Common myeloid progenitor, CD34-positive (primary cell): ENCODE measurements at regions not wholly inside any gene's neighbourhood (a gene's known extent, or its start where the extent isn't known, plus 50 kb on each side); places are given as distances from the start of the nearest gene placed in this dataset.

Experiments used
- CTCF ChIA-PET: fragments of 350-600 bp; sonication (Branson Sonifier 250); formaldehyde crosslinking; loops from one replicate; lab custom pipeline; 2021; ENCODE audit warnings: antibody characterized with exemption; lab: Charles Lee
- POLR2A ChIA-PET: fragments of 350-600 bp; sonication (Branson Sonifier 250); formaldehyde crosslinking; loops from one replicate; lab custom pipeline; 2021; ENCODE audit warnings: antibody characterized with exemption; lab: Charles Lee
- DNase-seq, 3 donors: peaks; one replicate each; pipeline versions ENCODE4 v3.0.0 to v3.0.0-alpha.2; 2013
- H3K27ac ChIP-seq, 2 experiments: 1 replicate in 1 of 2; 2 replicates in 1 of 2; pipeline ENCODE4 v1.7.0; 2013; ENCODE audit warnings: inconsistent platforms in 2 of 2, low read length in 2 of 2, mild to moderate bottlenecking in 2 of 2, low read depth in 1 of 2, moderate library complexity in 1 of 2; ENCODE audit not compliant: severe bottlenecking in 2 of 2, insufficient read depth in 1 of 2, poor library complexity in 1 of 2
- H3K27me3 ChIP-seq, 5 experiments: replicated peaks in 2 of 5; 1 replicate in 3 of 5; 2 replicates in 2 of 5; pipeline versions ENCODE4 v1.6.1 to v1.7.0; 2013; ENCODE audit warnings: low read length in 4 of 5, mild to moderate bottlenecking in 2 of 5, moderate library complexity in 2 of 5, inconsistent platforms in 1 of 5; ENCODE audit not compliant: insufficient read depth in 5 of 5, control insufficient read depth in 4 of 5
- H3K36me3 ChIP-seq, 4 experiments: 1 replicate in 2 of 4; 2 replicates in 2 of 4; pipeline versions ENCODE4 v1.6.1 to v1.7.0; 2013; ENCODE audit warnings: low read length in 3 of 4, control low read depth in 1 of 4, mild to moderate bottlenecking in 1 of 4; ENCODE audit not compliant: control insufficient read depth in 4 of 4, insufficient read depth in 4 of 4
- H3K4me1 ChIP-seq, 4 experiments: 1 replicate in 3 of 4; 2 replicates in 1 of 4; pipeline versions ENCODE4 v1.6.1 to v1.7.1; 2013; ENCODE audit warnings: low read length in 3 of 4, mild to moderate bottlenecking in 3 of 4, control low read depth in 1 of 4, inconsistent platforms in 1 of 4, moderate library complexity in 1 of 4; ENCODE audit not compliant: control insufficient read depth in 4 of 4, insufficient read depth in 4 of 4; ENCODE audit errors: control extremely low read depth in 1 of 4
- H3K4me3 ChIP-seq, 7 experiments: 1 replicate in 4 of 7; 2 replicates in 3 of 7; pipeline versions ENCODE4 v1.5.1 to v1.7.0; 2013; ENCODE audit warnings: mild to moderate bottlenecking in 7 of 7, low read length in 6 of 7, moderate library complexity in 6 of 7, inconsistent platforms in 2 of 7, low read depth in 2 of 7, control low read depth in 1 of 7; ENCODE audit not compliant: insufficient read depth in 4 of 7, control insufficient read depth in 1 of 7; ENCODE audit errors: extremely low read depth in 1 of 7
- H3K9me3 ChIP-seq, 5 experiments: 1 replicate in 4 of 5; 2 replicates in 1 of 5; pipeline versions ENCODE4 v1.6.1 to v1.7.1; 2013; ENCODE audit warnings: low read length in 4 of 5, mild to moderate bottlenecking in 2 of 5, inconsistent platforms in 1 of 5, low read depth in 1 of 5, moderate library complexity in 1 of 5; ENCODE audit not compliant: control insufficient read depth in 4 of 5, insufficient read depth in 2 of 5; ENCODE audit errors: control extremely low read depth in 1 of 5
- WGBS: methylation state at CpG from one replicate; pipeline ENCODE4 v1.1.5; 2013; ENCODE audit not compliant: insufficient coverage; 5-methylcytosine and 5-hydroxymethylcytosine counted together

- ChIA-PET POLR2A (no interaction called here), CTCF (interaction anchor here (1.7 kb wide), 1 partner anchor 9 kb away, joined by 4 read pairs; no protein-coding TSS in a partner anchor)
- no peaks in the 10 kb centered on the region for H3K9me3 ChIP-seq
- H3K4me3 ChIP-seq = no peak overlapping the region
- no peak for DNase-seq
- no peaks in the 10 kb centered on the region for H3K36me3 ChIP-seq
- 98% methylated on average over 6 of the region's 6 CpGs for WGBS
- H3K4me1 ChIP-seq = peaks cover 10 to 25% (median 23%) of the 10 kb centered on the region in 4 experiments
- H3K27me3 ChIP-seq = no peaks in the 10 kb centered on the region
- no peak overlapping the region for H3K27ac ChIP-seq
Measured at GRCh38 chr10:31129880-31130405, 98.3 kb upstream of the ZNF438 start.

DNA sequence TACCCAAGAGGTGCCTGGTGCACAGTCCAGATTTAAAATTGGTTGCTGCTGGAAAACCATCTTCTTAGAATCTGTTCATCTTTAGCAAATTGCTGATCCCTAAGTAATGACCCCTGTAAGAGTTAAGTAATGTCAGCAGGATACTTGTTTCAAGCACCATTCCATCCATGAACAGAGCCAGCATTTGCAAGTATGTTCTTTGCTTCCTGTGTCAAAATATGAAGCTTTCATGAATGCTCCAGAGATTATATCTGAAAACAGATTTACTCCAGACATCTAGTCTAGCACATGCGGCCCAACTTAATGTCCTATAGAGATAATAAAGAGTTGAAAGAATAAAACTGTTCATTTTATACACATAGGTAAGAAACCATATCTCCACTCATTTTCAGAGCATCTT, 98.7 kb upstream of the ZNF438 start:
- no peak overlapping the region for H3K27ac ChIP-seq
- no peaks in the 10 kb centered on the region for H3K27me3 ChIP-seq
- ChIA-PET POLR2A (no interaction called here), CTCF (interaction anchor here (1.7 kb wide), 1 partner anchor 9 kb away, joined by 4 read pairs; no protein-coding TSS in a partner anchor)
- H3K4me3 ChIP-seq = no peak overlapping the region
- H3K4me1 ChIP-seq = peaks cover 12 to 30% (median 27%) of the 10 kb centered on the region in 4 experiments
- no CpG with 5 or more reads among the region's 1 CpG for WGBS
- no peaks in the 10 kb centered on the region for H3K9me3 ChIP-seq
- DNase-seq = no peak
- no peaks in the 10 kb centered on the region for H3K36me3 ChIP-seq

DNA sequence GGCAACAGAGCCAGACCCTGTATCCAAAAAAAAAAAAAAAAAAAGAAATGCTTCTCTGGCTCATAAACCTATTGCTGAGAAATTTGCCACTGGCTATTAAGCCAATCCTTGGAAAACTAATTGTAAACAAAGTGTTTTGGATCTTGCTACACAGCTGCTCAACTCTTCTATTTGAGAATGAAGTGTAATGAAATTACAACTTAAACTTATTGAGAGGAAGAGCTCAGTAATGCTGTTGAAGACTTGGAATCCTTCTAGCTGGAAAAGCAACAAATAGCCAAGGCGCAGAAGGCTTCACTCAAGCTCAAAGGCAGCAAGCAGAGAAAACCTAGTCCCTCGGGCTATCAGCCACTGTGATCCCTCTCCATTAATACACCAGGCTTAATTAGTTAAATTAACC, 99.6 kb upstream of the ZNF438 start:
- Histone ChIP-seq H3K9me3 (no peaks in the 10 kb centered on the region), H3K4me3 (no peak overlapping the region), H3K36me3 (no peaks in the 10 kb centered on the region), H3K27me3 (no peaks in the 10 kb centered on the region), H3K4me1 (peaks cover 12 to 38% (median 34%) of the 10 kb centered on the region in 4 experiments), H3K27ac (no peak overlapping the region)
- POLR2A ChIA-PET = no interaction called here
- no peak for DNase-seq
- WGBS = 100% methylated on average over 1 of the region's 2 CpGs
- CTCF ChIA-PET = interaction anchor here (0.6 to 1.7 kb wide), 2 partner anchors 10 to 234 kb away, joined by 3 to 4 read pairs; no protein-coding TSS in a partner anchor

GRCh38 chr10:31132681-31133244, 101.1 kb upstream of the ZNF438 start:
- no peak overlapping the region for H3K27ac ChIP-seq
- H3K36me3 ChIP-seq = no peaks in the 10 kb centered on the region
- ChIA-PET CTCF (interaction anchor here (1.1 to 1.4 kb wide), 2 partner anchors 16 to 101 kb away, joined by 3 read pairs; partner anchors contain the start of gene ZNF438), POLR2A (no interaction called here)
- H3K9me3 ChIP-seq = no peaks in the 10 kb centered on the region
- no peak overlapping the region for H3K4me3 ChIP-seq
- no peaks in the 10 kb centered on the region for H3K27me3 ChIP-seq
- no peak for DNase-seq
- 90% methylated on average over 5 of the region's 6 CpGs for WGBS
- peaks cover 24 to 53% (median 49%) of the 10 kb centered on the region in 4 experiments for H3K4me1 ChIP-seq

GRCh38 chr10:31133251-31133791, 101.7 kb upstream of the ZNF438 start:
- no peaks in the 10 kb centered on the region for H3K27me3 ChIP-seq
- 29% methylated on average over 9 of the region's 17 CpGs for WGBS
- DNase-seq = peak in 1 of 3 donors; percentile 31
- POLR2A ChIA-PET = interaction anchor here (0.6 to 1.4 kb wide), 2 partner anchors 15 to 348 kb away, joined by 3 to 5 read pairs; no protein-coding TSS in a partner anchor
- no peak overlapping the region for H3K27ac ChIP-seq
- H3K4me3 ChIP-seq = peak overlapping the region in 4 of 7 experiments; percentile 11 to 72 (median 46)
- CTCF ChIA-PET = interaction anchor here (1.1 to 1.4 kb wide), 2 partner anchors 17 to 101 kb away, joined by 3 read pairs; partner anchors contain the start of gene ZNF438
- no peaks in the 10 kb centered on the region for H3K9me3 ChIP-seq
- H3K36me3 ChIP-seq = no peaks in the 10 kb centered on the region
- peaks cover 24 to 58% (median 52%) of the 10 kb centered on the region in 4 experiments for H3K4me1 ChIP-seq

DNA sequence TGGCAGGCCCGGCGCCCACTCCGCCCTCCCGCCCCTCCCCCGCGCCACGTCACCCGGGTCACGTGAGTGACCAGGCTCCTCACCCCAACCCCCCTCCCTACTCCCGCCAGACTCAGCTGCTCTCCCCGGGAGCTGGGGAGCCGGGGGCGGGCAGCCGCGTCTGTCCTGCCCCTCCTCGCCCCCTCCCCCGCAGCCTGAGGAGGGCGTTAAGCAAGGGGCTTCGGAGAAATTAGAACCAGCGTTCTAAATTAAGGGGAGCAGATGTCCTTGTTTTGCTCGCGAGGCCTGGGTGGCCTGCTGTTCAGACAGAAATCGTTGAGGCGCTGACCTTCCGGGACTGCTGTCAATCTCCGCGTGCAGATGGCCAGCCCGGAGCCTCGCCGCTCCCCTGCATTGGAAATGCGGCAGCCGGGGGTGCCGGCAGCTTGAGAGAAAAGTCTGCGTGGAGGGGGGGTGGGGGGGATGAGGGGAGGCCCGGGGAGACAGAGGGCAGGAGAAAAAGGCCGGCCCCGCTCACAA, 102.2 kb upstream of the ZNF438 start:
- H3K4me1 ChIP-seq = peaks cover 24 to 60% (median 52%) of the 10 kb centered on the region in 4 experiments
- H3K9me3 ChIP-seq = no peaks in the 10 kb centered on the region
- 0% methylated on average over 19 of the region's 37 CpGs for WGBS
- peak overlapping the region; percentile 11 to 72 (median 45) for H3K4me3 ChIP-seq
- no peaks in the 10 kb centered on the region for H3K27me3 ChIP-seq
- H3K36me3 ChIP-seq = no peaks in the 10 kb centered on the region
- H3K27ac ChIP-seq = no peak overlapping the region
- ChIA-PET POLR2A (interaction anchor here (0.6 to 1.4 kb wide), 2 partner anchors 16 to 349 kb away, joined by 3 to 5 read pairs; no protein-coding TSS in a partner anchor), CTCF (interaction anchor here (1.4 kb wide), 1 partner anchor 17 kb away, joined by 3 read pairs; no protein-coding TSS in a partner anchor)
- peak; percentile 65 to 81 (median 76) for DNase-seq
